GM21786 (cell line): ENCODE measurements at regions not wholly inside any gene's neighbourhood (a gene's known extent, or its start where the extent isn't known, plus 50 kb on each side); places are given as distances from the start of the nearest gene placed in this dataset.

Source experiments
- ATAC-seq: cut with Tn5 transposase; IDR thresholded peaks from one replicate; pipeline ENCODE4 v1.9.1; 2021; ENCODE audit not compliant: unreplicated experiment

- no peak for ATAC-seq
Observed at GRCh38 chr3:73813692-73814292, 189.1 kb upstream of the PDZRN3 start.

- ATAC-seq = no peak
Observed at GRCh38 chr3:73813291-73813690, 188.6 kb upstream of the PDZRN3 start.

- ATAC-seq = no peak
Observed at GRCh38 chr3:73812054-73812453, 187.3 kb upstream of the PDZRN3 start.

GRCh38 chr3:73808862-73809509 lies 184.2 kb upstream of the PDZRN3 start:
- ATAC-seq = no peak

GRCh38 chr3:73805435-73805834 lies 180.7 kb upstream of the PDZRN3 start:
- ATAC-seq = no peak

- no peak for ATAC-seq
Observed at GRCh38 chr3:73804204-73804603, 179.5 kb upstream of the PDZRN3 start.

- ATAC-seq = no peak
Observed at GRCh38 chr3:73801444-73801843, 176.7 kb upstream of the PDZRN3 start.

- ATAC-seq = no peak
Observed at GRCh38 chr3:73797311-73797710, 172.6 kb upstream of the PDZRN3 start.

GRCh38 chr3:73796382-73796781 lies 171.6 kb upstream of the PDZRN3 start:
- no peak for ATAC-seq

GRCh38 chr3:73791356-73791755 lies 166.6 kb upstream of the PDZRN3 start:
- no peak for ATAC-seq

GRCh38 chr3:73789825-73790444 lies 165.2 kb upstream of the PDZRN3 start:
- no peak for ATAC-seq

GRCh38 chr3:73787620-73788019 lies 162.9 kb upstream of the PDZRN3 start:
- no peak for ATAC-seq

GRCh38 chr3:73786998-73787397 lies 162.3 kb upstream of the PDZRN3 start:
- ATAC-seq = no peak

GRCh38 chr3:73786321-73786807 lies 161.6 kb upstream of the PDZRN3 start:
- ATAC-seq = no peak

GRCh38 chr3:73784686-73785392 lies 160.1 kb upstream of the PDZRN3 start:
- no peak for ATAC-seq

- ATAC-seq = no peak
Observed at GRCh38 chr3:73783811-73784210, 159.1 kb upstream of the PDZRN3 start.

- ATAC-seq = no peak
Observed at GRCh38 chr3:73781541-73781940, 156.8 kb upstream of the PDZRN3 start.

GRCh38 chr3:73774645-73775044 lies 149.9 kb upstream of the PDZRN3 start:
- no peak for ATAC-seq

- ATAC-seq = no peak
Observed at GRCh38 chr3:73773233-73773632, 148.5 kb upstream of the PDZRN3 start.

- ATAC-seq = no peak
Observed at GRCh38 chr3:73772076-73772886, 147.5 kb upstream of the PDZRN3 start.
